ENCODE measurements at regions not wholly inside any gene's neighbourhood (a gene's known extent, or its start where the extent isn't known, plus 50 kb on each side); places are given as distances from the start of the nearest gene placed in this dataset.
"Not testable (repeated sequence)": the region's sequence is repeated elsewhere in the genome, so short reads cannot be mapped to it uniquely, and the experiment has no call there.

DNA sequence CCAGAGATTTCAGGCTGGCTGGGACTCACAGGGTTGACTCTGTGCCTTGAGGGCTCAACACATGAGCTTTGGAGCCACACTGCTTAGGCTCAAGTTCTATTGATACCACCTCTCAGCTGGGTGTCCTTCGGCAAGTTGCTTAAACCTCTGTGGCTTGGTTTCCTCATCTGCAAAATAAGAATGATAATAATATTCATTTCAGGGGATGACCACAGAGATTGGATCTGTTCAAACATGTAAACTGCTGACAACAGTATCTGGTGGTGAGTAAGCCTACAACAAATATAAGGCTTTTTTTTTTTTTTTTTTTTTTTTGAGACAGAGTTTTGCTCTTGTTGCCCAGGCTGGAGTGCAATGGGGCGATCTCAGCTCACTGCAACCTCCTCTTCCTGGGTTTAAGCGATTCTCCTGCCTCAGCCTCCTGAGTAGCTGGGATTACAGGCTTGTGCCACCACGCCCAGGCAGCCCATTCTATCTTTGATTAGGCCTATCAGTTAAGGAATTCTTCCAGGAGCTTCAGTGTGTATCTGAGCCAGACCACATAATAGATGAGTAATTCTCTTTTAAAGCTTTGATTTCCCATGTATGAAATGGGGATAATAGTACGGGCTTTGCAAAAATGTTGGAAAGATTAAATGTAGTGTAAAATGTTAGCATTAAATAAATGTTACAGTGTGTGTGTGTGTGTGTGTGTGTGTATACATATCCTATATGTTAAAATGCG, 437.6 kb downstream of the PRDM2 start:
- no peak for DNase-seq

DNA sequence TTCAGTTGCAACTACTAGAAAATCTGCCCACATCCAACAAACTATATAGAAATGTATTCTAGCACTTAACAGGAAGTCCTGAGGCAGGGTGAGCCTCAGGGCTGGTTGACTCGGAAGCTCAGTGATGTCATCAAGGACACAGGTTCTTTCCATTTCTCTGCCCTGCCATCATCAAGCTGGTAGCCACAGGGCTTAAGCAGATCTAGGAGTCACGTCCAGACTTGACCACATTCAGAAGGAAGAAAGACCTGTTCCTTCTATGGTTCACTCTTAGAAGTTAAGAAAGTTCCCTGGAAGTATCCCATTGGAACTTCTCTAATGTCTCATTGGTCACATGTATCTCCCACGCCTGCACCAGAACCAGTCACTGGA, 438.1 kb downstream of the PRDM2 start:
- no peak for DNase-seq

DNA sequence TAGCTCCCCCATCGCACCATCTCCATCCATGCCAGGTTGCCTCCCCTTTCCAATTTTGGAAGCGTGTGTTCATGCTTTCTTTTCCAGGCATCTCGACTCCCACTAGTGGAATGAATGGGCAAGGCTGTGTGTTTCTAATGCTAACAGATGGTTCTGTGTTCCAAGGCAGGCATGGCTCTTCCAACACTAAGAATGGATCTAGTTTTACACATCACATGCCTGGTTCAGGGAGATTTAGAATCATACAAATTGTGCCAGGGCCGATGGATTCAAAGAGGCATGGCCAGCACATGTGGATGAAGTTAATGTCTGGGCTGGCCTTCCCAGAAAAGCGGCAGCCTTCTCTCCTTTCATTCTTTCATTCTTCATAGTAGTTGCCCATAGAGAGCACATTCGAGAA, 438.7 kb downstream of the PRDM2 start:
- DNase-seq = no peak

DNA sequence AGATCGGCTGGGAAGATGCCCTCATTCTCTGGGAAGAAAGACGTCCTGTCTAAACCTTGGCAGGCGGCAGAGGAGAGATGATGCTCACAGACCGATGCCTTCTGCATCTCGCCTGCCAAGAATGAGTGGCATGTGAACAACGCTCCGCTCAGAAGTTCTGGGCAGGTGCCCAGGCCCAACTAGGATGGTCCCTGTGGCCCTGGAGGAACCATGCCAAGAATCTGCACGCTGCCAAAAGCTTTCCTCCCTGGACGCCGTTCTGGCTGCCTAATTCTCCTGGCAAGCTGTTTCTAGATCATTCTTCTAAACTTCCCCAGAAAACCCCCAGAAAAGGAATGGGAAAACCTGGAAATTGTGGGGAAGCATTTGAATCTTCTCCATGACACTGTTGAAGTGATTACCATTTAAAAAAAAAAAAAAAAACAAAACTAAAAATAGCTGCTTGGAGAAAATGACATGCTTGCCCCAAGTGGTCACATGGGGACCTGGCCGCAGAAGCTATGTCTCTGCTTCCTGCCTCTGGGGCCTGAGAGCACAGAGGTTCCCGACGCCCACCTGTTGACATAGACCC, 440.9 kb downstream of the PRDM2 start:
- DNase-seq = no peak

DNA sequence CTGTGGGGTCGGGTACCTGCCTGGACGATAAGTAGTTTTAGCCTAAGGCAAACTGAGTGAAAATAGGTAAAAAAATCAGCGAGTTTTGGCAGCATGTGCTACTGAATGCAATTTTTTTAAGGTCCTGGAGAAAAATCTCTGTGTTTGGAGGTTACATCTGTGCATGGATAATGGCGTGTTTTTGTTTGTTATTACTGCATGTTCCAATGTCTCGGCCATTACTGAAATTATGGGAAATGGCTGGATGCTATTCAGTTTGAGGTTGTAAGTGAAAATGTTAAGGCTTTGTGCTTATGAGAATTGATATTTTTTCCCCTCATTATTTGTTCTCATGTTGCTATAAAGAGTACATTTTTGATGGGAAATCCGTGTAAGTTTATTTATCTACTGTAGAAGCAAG, 441.7 kb downstream of the PRDM2 start:
- DNase-seq = no peak

DNA sequence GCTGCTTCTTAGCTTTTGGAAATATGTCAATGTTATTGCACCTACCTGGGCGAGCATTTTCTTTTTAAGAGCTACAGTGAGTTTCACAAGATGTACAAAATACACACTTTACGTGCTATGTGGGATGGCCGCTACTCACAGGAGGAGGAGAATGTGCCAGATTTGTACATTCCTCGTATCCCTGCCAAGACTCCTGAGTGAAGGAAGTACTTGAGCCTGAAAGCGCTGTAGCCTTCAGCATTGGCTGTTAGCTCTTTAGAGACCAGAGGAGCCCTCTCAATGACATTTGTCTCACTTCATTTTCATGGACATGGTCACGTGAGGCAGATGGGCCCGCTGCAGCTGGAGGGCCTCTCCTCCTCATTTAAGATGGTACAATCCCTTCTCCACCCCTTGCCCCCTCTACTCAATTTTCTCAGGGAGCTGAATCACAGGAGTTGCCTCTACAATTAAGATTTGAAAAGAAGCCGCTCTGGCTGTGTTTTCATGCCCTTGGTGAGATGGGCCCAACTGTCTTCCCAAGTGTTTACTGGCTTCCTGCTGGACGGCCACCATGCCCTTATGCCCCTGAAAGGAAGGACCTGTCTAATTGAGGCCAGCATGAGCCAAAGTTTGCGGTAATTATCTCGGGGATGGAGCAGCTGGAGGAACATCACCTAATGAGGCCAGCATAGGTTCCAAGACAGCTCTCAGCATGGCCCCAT, 442.6 kb downstream of the PRDM2 start:
- DNase-seq = no peak

DNA sequence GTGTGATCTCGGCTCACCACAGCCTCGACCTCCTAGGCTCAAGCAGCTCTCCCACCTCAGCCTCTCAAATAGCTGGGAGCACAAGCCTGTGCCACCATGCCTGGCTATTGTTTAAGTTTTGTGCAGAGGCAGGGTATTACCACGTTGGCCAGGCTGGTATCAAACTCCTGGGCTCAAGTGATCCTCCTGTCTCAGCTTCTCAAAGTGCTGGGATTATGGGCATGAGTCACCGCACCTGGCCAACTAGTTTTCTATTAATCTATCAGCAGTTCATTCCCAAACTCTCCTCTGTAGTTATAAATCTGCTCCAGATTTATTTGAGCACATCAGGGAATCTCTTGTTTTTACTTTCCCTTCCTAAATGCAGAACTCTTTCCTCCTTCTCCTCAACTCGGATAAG, 443.8 kb downstream of the PRDM2 start:
- no peak for DNase-seq

DNA sequence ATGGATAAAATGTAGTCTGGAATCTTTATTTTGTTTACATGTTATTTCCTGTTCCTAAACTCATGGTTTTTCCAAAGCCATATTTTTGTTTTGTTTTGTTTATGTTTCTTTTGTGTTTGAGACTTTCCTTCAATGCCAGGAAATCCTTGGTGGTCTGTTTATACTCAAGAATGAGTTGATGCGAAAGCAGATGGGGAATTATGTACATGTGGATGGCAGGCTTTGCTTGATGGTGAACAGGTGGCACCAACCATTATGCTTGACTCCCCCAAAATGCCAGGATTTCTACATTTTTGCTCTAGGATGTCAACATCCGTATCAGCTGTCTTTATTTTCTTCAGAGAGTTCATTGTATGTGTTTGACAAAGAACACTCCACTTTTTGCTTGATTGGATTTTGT, 448.5 kb downstream of the PRDM2 start:
- DNase-seq = no peak

DNA sequence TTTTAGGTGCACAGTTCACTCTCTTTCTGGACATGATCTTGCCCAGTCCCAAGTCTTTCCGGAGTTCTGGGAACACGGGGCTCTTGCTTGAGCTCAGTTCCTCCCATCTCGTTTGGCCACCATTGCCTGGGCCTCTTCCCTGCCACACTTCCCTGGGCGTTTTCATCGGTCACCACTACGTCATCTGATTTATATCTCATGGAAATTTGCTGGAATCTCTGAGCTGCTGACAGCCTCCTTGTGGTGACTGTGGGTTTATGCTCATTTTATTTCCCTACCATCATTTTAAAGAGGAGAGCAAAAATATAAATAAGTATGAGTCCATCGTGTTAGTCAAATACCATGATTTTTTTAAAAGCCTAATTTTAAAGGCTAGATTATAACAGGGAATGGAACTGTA, 449.1 kb upstream of the KAZN start:
- peak; percentile 26 for DNase-seq

DNA sequence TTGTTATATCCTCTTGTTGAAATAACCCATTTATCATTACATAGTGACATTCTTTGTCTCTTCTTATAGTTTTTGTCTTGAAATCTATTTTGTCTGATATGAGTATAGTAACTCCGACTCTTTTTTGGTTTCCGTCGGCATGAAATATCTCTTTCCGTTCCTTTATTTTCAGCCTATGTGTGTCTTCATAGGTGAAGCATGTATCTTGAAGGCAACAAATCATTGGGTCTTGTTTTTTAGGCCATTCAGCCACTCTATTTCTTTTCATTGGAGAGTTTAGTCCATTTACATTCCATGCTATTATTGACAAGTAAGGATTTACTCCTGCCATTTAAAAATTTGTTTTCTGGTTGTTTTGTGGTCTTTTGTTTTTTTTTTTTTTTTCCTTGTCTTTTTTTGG, 441.9 kb upstream of the KAZN start:
- DNase-seq = no peak

DNA sequence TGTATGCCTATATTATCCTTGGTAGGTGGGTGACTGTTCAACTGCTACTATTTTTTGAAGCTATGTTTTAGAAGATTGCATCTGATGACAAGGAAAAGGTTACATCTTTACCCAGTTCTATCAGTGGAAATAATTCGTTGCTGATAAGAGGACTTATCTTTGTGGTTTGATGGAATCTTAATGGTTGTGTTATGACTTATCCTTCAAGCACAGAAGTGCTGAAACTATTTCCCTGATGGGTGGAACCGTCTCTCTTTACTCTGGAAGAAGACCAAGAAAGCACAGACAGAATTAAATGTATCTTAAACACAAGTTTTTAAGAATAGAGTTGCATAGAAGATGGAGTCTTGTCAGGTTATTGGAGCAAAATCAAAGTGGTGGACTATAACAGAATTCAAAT, 437.7 kb upstream of the KAZN start:
- DNase-seq = no peak

DNA sequence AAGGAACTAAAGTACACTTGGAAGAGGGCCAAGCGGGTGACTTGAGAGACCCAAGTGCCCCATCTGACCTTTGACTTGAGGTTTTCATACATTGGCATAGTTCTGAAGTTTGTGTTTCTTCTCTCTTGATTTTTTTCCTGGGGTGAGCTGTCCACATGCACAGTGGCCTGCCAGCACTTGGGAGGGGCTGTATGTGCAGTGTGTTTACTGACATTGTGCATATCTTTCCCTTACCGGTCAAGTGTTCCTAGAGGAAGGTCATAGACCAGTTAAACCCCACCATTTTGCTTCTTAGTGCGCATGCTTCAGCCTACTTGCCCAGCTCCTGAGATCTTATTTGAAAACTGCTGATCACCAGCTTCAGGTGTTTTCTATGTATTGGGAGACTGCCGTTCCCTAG, 435.2 kb upstream of the KAZN start:
- no peak for DNase-seq

DNA sequence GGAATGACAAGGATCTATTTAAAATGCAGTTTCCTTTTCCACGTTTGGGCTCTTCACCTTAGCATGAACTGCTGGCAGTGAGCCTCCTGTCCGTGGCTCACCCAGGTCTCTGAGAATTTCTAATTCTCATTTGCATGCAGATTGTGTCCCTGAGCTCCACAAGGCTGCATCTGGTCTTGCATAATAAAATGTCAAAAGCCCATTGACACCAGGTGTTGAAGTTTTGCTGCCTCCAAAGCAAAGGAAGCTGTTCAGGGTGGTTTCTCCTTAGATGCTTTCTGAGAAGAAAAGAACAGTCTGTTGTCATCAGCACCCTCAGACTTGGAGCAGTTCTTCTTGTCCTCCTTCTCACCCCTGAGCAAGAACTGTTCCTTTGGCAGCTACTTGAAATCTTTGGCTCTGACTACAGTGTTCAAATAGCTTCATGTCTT, 433.1 kb upstream of the KAZN start:
- DNase-seq = no peak

DNA sequence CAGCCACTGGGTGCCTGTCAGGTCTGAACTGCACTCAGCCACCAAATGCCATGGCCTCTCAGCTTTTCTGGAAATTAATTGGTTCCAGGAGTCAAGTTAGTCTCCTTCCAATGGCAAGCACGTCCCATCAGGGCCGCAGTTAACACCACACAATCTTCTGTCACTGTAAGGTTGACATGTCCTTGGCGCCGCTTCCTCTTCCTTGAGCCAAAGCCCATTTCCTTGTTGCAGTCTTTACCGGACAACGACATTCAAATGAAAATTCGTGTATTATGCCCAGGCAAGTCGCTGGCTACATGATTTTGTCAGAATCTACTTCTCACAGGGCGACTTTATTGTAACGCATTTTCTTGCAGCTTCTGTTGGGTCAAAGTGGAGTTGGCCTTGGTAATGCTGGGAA, 430.6 kb upstream of the KAZN start:
- no peak for DNase-seq

DNA sequence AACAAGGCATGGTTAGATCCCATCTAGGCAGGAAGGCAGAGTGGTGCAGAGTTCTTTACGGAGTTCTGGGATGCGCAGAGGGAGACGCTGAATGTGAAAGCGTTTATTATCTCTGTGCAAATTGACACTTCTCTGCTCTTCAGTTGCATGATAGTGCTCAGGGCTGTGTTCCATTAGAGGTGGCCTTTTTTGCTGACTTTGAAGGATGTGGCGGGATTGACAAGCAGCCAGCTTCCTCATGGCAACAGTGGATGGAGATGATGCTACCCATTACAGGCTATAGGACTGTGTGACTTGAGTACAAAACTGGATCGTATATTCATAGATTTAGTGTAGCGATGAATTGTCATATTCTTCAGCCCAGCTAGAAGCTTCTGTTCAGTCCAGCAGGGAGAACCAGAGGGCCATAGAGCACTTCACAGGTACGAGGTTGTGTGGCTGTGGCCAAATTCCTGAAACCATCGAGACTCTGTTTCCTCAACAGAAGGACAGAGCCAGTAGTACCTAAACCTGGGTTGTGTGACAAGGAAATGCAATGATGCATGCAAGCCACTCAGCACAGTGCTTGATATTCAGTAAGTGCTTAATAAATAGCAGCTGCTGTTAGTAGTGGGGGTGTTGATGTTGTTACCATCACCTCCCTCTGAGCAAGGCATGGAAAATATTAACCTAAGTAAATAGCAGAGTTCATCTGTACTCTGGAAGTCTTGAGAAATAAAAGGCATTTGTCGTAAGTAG, 430.0 kb upstream of the KAZN start:
- DNase-seq = no peak

DNA sequence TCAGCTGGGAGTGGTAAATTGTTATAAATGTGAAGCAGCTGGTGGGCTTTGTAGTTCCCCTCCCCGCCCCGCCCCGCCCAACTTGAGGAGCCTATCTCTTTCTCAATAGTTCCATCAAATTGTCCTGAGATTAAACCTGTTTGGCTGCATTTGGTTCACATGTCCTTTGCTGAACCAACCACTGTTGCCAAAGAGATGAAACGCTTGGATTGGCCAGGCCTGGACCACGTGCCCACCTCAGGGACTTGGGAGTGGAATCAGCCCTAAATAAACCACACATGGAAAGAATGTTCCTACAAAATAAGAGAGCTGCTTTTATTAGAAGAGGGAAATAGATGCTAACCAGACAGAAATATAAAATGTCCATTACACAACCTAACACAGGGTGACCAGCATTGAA, 424.9 kb upstream of the KAZN start:
- DNase-seq = no peak

DNA sequence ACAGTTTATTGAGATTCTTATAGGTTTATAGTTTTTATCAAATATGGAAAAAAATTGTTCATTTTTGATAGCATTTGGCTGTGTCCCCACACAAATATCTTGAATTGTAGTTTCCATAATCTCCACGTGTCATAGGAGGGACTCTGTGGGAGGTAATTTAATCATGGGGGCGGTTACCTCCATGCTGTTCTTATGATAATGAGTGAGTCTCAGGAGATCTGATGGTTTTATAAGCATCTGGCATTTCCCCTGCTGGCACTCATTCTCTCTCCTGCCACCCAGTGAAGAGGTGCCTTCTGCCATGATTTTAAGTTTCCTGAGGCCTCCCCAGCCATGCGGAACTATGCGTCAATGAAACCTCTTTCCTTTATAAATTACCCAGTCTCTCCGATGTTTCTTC, 420.6 kb upstream of the KAZN start:
- DNase-seq = not testable (repeated sequence)

DNA sequence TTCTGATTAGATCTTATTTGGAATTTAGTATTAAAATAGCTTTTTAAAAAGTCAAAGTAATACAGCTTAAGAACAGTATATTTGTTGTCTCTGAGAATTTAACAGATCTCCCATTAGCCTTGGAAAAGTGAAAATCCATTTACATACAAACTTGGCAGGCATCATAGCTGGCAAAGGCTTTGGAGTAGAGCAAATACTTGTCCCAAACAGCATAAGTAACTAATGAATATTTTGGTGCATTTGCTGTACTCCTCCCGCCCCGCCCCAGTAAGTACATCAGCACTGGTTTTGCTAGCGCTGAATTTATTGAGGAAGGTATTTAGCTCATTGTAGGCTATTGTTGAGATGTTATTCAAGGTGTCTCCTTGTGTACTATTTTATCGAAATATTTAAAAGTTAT, 417.7 kb upstream of the KAZN start:
- DNase-seq = no peak

DNA sequence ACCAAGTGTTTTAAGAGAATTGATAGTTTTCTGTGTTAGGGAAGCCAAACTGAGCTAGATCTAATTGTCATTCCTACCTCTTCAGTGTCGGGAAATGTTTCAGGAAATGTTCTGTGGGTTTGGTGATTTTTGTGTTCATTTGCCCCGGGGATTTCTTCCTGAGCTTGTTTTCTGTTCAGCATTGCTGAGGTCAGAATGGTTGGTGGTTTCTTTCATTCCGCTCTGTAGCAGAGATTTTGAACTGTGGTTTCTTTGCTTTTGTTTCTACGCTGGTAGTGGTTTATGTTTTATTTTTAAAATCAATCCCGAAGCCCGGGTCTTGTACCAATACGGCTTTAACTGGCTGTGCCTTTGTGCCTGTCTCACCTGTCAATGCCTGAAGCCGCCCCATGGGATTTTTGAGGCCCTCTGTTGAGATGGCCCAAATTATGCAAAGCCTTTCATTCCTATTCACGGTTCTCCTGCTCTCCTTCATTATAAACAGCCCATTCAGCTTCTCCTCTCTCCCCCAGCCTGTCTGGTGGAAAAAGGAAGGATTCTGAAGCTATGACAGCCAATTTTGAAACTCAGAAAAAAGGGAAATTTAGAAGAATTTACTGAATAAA, 417.2 kb upstream of the KAZN start:
- no peak for DNase-seq

DNA sequence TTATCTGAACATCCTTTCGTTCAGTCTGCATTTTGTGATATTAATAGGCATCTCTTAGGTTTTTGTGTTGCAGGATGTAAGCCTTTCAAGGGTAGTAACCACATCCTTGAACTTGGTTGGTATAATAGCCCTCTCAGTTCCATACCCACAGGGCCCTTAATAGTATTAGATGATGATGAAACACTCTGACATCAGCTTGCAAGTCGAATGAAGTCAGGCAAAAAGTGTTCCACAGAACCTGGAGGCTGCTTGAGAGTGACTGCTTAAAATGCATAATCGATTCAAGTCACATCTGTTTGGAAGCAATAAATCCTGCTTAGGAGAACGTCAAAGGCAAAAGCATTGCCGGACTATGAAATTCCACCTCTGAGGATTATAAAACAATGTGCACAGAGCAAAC, 415.6 kb upstream of the KAZN start:
- DNase-seq = no peak

DNA sequence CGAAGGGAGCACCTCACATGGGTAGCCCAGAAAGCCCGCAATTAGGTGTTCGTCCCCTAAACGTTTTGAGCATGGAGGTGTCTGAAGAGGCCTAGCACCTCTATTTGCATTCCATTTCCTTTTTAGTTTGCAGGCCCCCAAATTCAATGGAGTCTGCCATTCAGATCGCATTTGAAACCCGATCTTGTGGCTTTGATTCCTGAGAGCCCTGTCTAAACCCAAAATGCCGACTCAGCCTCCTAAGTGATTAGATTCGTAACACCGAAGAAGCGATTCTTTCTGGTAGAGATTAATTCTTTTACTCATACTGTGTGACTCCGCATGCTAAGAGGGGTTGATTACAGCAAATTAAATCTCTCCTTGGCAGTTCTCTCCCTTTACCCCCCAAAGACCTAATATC, 415.2 kb upstream of the KAZN start:
- no peak for DNase-seq

DNA sequence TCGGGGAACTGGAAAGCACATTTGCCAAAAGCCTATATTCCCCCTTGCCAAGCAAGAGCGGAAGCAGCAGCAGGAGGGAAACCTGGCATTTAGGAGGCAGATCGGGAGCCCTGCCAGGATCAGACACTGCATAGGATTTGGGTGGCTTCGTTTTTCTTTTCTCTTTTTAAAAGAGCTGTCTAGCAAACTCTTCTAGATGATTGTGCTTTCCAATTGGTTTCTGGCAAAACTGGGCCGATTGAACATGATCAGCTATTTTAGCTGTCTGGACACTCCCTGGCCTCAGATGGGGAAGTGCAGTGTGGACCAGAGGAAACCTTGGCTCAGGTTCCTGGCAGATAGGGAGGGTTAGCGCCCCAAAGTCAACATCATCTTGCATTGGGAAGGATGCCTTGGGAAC, 414.0 kb upstream of the KAZN start:
- DNase-seq = no peak

DNA sequence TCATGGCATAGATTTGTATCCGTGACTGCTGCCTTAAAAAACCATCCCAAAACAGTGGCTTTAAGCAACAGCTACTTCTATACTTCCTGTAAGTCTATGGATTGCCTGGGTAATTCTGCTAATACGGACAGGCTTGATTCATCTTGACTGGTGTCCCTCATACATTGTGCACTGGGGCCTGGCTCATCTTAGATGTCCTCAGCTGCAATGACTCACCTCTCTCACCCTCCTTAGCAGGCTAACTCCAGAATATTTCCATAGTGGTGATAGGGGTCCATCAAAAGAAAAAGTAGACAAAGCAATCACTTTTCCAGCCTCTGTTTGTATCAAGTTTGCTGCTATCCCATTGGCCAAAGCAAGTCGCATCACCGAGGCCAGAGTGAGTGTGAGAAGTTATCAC, 409.1 kb upstream of the KAZN start:
- no peak for DNase-seq
